DND-41 (cell line): ENCODE measurements at regions not wholly inside any gene's neighbourhood (a gene's known extent, or its start where the extent isn't known, plus 50 kb on each side); places are given as distances from the start of the nearest gene placed in this dataset.

Experiments
- CTCF ChIP-seq: IDR thresholded peaks from 2 replicates; pipeline ENCODE4 v1.5.1; 2012; ENCODE audit warnings: borderline replicate concordance, low read length, moderate library complexity, mild to moderate bottlenecking; ENCODE audit not compliant: poor library complexity, severe bottlenecking; ENCODE audit errors: extremely low read depth
- EZH2 ChIP-seq: IDR thresholded peaks from 3 replicates; pipeline ENCODE4 v1.6.1; 2012; ENCODE audit warnings: borderline replicate concordance, low read depth, mild to moderate bottlenecking, moderate library complexity, low read length, inconsistent platforms; ENCODE audit not compliant: severe bottlenecking

GRCh38 chr4:123588631-123589241 is 192.1 kb downstream of the SPRY1 start:
- no peak for TF ChIP-seq CTCF
- TF ChIP-seq EZH2: no peak
